Gastroesophageal sphincter (tissue), 4 donors: ENCODE measurements at regions not wholly inside any gene's neighbourhood (a gene's known extent, or its start where the extent isn't known, plus 50 kb on each side); places are given as distances from the start of the nearest gene placed in this dataset.
"Not testable (repeated sequence)": the region's sequence is repeated elsewhere in the genome, so short reads cannot be mapped to it uniquely, and the experiment has no call there.

Experiments
- ATAC-seq: fragments of 150-250 bp; one replicate; pipeline ENCODE4 v1.9.1; 2016; ENCODE audit warnings: mild to moderate bottlenecking, moderate library complexity
- H3K27ac ChIP-seq, 4 donors: fragments of 200-600 bp; sonication (generic) in 3 of 4; 1 replicate in 3 of 4; 2 replicates in 1 of 4; pipeline ENCODE4 v1.5.1; 2016 to 2019
- H3K27me3 ChIP-seq: fragments of 200-600 bp; sonication (generic); one replicate; pipeline ENCODE4 v1.5.1; 2019
- H3K36me3 ChIP-seq, 2 donors: fragments of 200-600 bp; sonication (generic); one replicate each; pipeline ENCODE4 v1.5.1; 2019; ENCODE audit warnings: control low read depth in 1 of 2
- H3K4me1 ChIP-seq, 3 donors: fragments of 200-600 bp; sonication (generic); 1 replicate in 2 of 3; 2 replicates in 1 of 3; pipeline ENCODE4 v1.5.1; 2016 to 2019; ENCODE audit warnings: control low read depth in 2 of 3
- H3K4me3 ChIP-seq, 2 donors: fragments of 200-600 bp; sonication (generic); one replicate each; pipeline ENCODE4 v1.5.1; 2019; ENCODE audit warnings: mild to moderate bottlenecking in 1 of 2, moderate library complexity in 1 of 2
- H3K9me3 ChIP-seq, 3 donors: fragments of 200-600 bp; sonication (generic); one replicate each; pipeline ENCODE4 v1.5.1; 2017 to 2019; ENCODE audit warnings: control low read depth in 2 of 3
- CTCF ChIP-seq, 4 experiments: fragments of 200-600 bp in 2 of 4; fragments of 450-650 bp in 2 of 4; sonication (generic) in 1 of 4; IDR thresholded peaks; one replicate each; pipeline ENCODE4 v1.5.1; 2017 to 2019; ENCODE audit warnings: antibody characterized with exemption in 4 of 4, mild to moderate bottlenecking in 2 of 4, moderate library complexity in 2 of 4
- EP300 ChIP-seq: sonication (generic); formaldehyde crosslinking; IDR thresholded peaks from one replicate; pipeline ENCODE4 v1.6.1; 2017; ENCODE audit warnings: antibody characterized with exemption, mild to moderate bottlenecking
- POLR2A ChIP-seq, 2 donors: fragments of 450-650 bp; IDR thresholded peaks; one replicate each; pipeline ENCODE4 v1.6.1; 2017; ENCODE audit warnings: antibody characterized with exemption in 2 of 2, mild to moderate bottlenecking in 2 of 2, moderate library complexity in 1 of 2
- POLR2AphosphoS5 ChIP-seq: sonication (generic); formaldehyde crosslinking; IDR thresholded peaks from one replicate; pipeline ENCODE4 v1.6.1; 2017; ENCODE audit warnings: antibody characterized with exemption
- WGBS, 2 donors: methylation state at CpG; one replicate each; pipeline ENCODE4 v1.1.5; 2018; ENCODE audit warnings: low coverage in 1 of 2; 5-methylcytosine and 5-hydroxymethylcytosine counted together

GRCh38 chr3:177337541-177338331, 140.5 kb upstream of the TBL1XR1 start:
- no peaks in the 10 kb centered on the region for H3K27me3 ChIP-seq
- 73 to 79% methylated on average over 5 to 9 of the region's 9 CpGs for WGBS, 2 donors
- H3K4me1 ChIP-seq = peaks cover 0 to 58% (median 10%) of the 10 kb centered on the region in 3 donors
- no peaks in the 10 kb centered on the region for H3K36me3 ChIP-seq
- H3K9me3 ChIP-seq = no peaks in the 10 kb centered on the region
- peak overlapping the region in 1 of 4 donors; percentile 20 for H3K27ac ChIP-seq
- no peak overlapping the region for H3K4me3 ChIP-seq
- ATAC-seq = no peak
- no peak for TF ChIP-seq POLR2A (IDR thresholded peaks at IDR 0.05)
- TF ChIP-seq POLR2AphosphoS5 = peak; percentile 16
- TF ChIP-seq EP300 = no peak
- TF ChIP-seq CTCF (IDR thresholded peaks at IDR 0.05) = no peak

- Histone ChIP-seq H3K27me3 (no peaks in the 10 kb centered on the region), H3K9me3 (no peaks in the 10 kb centered on the region), H3K4me3 (no peak overlapping the region), H3K36me3 (no peaks in the 10 kb centered on the region), H3K4me1 (peaks cover under 1 to 61% (median 13%) of the 10 kb centered on the region in 3 donors), H3K27ac (peak overlapping the region in 1 of 4 donors; percentile 2)
- WGBS, 2 donors = 78 to 83% methylated on average over 1 to 3 of the region's 3 CpGs
- ATAC-seq = peak; percentile 24
- TF ChIP-seq POLR2A (IDR thresholded peaks at IDR 0.05) (no peak), CTCF (IDR thresholded peaks at IDR 0.05) (no peak), POLR2AphosphoS5 (no peak), EP300 (no peak)
These were observed 141.5 kb upstream of the TBL1XR1 start for GRCh38 chr3:177338697-177339219.

- not testable (repeated sequence) for H3K27ac ChIP-seq, H3K9me3 ChIP-seq, H3K27me3 ChIP-seq, H3K36me3 ChIP-seq, ATAC-seq, H3K4me3 ChIP-seq
- WGBS, 2 donors = 50 to 70% methylated on average over 2 of the region's 3 CpGs
- H3K4me1 ChIP-seq = peaks cover 5 to 60% (median 17%) of the 10 kb centered on the region in 3 donors
These were observed 142.0 kb upstream of the TBL1XR1 start for GRCh38 chr3:177339220-177339703.

- Histone ChIP-seq H3K36me3 (no peaks in the 10 kb centered on the region), H3K9me3 (no peaks in the 10 kb centered on the region), H3K27ac (no peak overlapping the region), H3K4me3 (no peak overlapping the region), H3K27me3 (no peaks in the 10 kb centered on the region), H3K4me1 (peaks cover 14 to 61% (median 28%) of the 10 kb centered on the region in 3 donors)
- WGBS, 2 donors = 92% methylated on average over 2 of the region's 2 CpGs; no CpG with 5 or more reads in 1 of the 2 donors
- no peak for ATAC-seq
- TF ChIP-seq EP300 (no peak), POLR2A (IDR thresholded peaks at IDR 0.05) (no peak), CTCF (IDR thresholded peaks at IDR 0.05) (no peak), POLR2AphosphoS5 (no peak)
These were observed 143.1 kb upstream of the TBL1XR1 start for GRCh38 chr3:177340243-177340830.

GRCh38 chr3:177341736-177342419, 144.6 kb upstream of the TBL1XR1 start:
- Histone ChIP-seq H3K27ac (peak overlapping the region in 2 of 4 donors; percentile 85 to 87), H3K36me3 (no peaks in the 10 kb centered on the region), H3K27me3 (no peaks in the 10 kb centered on the region), H3K4me3 (no peak overlapping the region), H3K9me3 (no peaks in the 10 kb centered on the region), H3K4me1 (peaks cover 24 to 64% (median 36%) of the 10 kb centered on the region in 3 donors)
- WGBS, 2 donors = 54 to 60% methylated on average over 5 to 7 of the region's 7 CpGs
- no peak for TF ChIP-seq POLR2A (IDR thresholded peaks at IDR 0.05)
- no peak for TF ChIP-seq POLR2AphosphoS5
- TF ChIP-seq CTCF (IDR thresholded peaks at IDR 0.05) = no peak
- no peak for TF ChIP-seq EP300
- ATAC-seq = no peak
